ENCODE measurements at regions not wholly inside any gene's neighbourhood (a gene's known extent, or its start where the extent isn't known, plus 50 kb on each side); places are given as distances from the start of the nearest gene placed in this dataset.

- no peak overlapping the region for H3K4me3 ChIP-seq (ENCODE audit: low read length)
- DNase-seq (ENCODE audit: low read depth): no peak
- TF ChIP-seq CTCF (conservative IDR thresholded peaks at IDR 0.05; ENCODE audit: low read depth, low read length): no peak
These were observed 147.3 kb downstream of the CCDC34 start for GRCh38 chr11:27215471-27216269.

DNA sequence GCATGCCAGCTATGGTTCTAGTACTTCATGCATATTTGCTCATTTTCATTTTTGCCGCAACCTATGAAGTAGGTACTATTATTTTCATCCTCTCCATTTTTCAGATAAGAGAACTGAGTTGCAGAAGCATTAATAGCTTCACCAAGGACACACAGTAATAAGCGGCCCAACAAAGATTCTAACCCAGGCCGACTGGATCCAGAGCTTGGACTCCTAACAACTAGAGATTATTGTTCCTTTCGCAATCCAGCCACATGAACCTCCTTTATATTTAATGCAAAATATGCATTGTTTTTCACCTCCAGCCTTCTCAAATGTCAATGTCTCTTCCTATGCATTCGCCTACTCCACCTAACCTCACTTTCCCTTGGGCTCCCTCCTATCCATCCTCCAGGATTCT, 148.3 kb downstream of the CCDC34 start:
- no peak for TF ChIP-seq CTCF (conservative IDR thresholded peaks at IDR 0.05; ENCODE audit: low read depth, low read length)
- H3K4me3 ChIP-seq (ENCODE audit: low read length): no peak overlapping the region
- DNase-seq (ENCODE audit: low read depth): no peak

DNA sequence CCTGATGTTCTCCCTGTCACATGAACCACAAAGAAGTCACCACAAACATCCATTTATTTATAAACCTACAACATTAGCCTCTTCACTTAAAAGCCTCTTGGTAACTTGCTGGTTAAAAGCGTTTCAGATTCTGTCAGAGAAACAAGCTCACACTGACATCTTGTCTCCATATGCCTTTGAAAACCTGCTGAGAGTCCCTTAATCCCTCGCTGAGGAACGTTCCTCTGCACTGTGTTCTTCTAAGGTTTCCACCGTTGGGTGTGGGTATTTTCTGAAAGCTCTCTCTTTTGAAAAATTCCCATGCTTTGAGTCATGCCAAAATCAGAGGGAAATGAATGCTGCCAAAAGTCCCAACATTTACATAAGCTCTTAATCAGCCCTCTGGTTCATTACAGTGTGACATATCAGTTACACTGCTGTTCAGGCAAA, 149.8 kb downstream of the CCDC34 start:
- TF ChIP-seq CTCF (conservative IDR thresholded peaks at IDR 0.05; ENCODE audit: low read depth, low read length): no peak
- no peak overlapping the region for H3K4me3 ChIP-seq (ENCODE audit: low read length)
- DNase-seq (ENCODE audit: low read depth): peak; percentile 92

GRCh38 chr11:27212248-27212780, 150.7 kb downstream of the CCDC34 start:
- no peak for TF ChIP-seq CTCF (conservative IDR thresholded peaks at IDR 0.05; ENCODE audit: low read depth, low read length)
- no peak for DNase-seq (ENCODE audit: low read depth)
- no peak overlapping the region for H3K4me3 ChIP-seq (ENCODE audit: low read length)

GRCh38 chr11:27211370-27212127, 151.5 kb downstream of the CCDC34 start:
- no peak overlapping the region for H3K4me3 ChIP-seq (ENCODE audit: low read length)
- DNase-seq (ENCODE audit: low read depth): no peak
- TF ChIP-seq CTCF (conservative IDR thresholded peaks at IDR 0.05; ENCODE audit: low read depth, low read length): peak; percentile 64

DNA sequence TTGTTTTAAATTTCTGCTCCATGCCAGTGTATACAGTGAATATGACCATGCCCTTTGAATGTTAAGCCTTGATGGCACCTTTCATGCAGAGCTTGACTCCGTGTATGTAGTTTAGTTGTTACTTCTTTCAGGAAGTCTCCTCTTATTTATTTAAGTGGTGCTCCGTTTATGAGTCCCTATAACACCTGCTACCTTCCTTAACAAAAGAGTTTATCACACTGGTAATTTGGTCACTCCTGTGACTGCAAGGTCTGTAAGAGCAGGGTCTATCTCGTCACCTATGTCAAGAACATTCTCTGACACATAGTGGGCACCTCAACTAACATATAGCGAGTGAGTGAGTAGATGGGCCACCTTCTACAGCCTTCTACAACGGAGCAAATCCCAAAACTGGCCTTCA, 152.5 kb downstream of the CCDC34 start:
- no peak for DNase-seq (ENCODE audit: low read depth)
- no peak overlapping the region for H3K4me3 ChIP-seq (ENCODE audit: low read length)
- TF ChIP-seq CTCF (conservative IDR thresholded peaks at IDR 0.05; ENCODE audit: low read depth, low read length): no peak
